B cell (primary cell): ENCODE measurements at regions not wholly inside any gene's neighbourhood (a gene's known extent, or its start where the extent isn't known, plus 50 kb on each side); places are given as distances from the start of the nearest gene placed in this dataset. TPM values are rescaled to one million over a fixed set of nuclear protein-coding genes. Genes with fewer than 3 reads are reported as not detected.

Experiments used
- small RNA-seq: library from RNA; depleted of rRNA; stranded (forward); fragments of <200 nt; gene quantifications from one replicate; pipeline ENCODE3, GENCODE V24; 2012; ENCODE audit warnings: low replicate concordance, low read depth; ENCODE audit not compliant: insufficient read length

Small RNA genes in the stretch of these regions (small RNA-seq; reads per million reads assigned to genes)
- gene RNA5SP112: not detected
- gene RNU6-187P: not detected
- not detected for gene RNU6ATAC14P
